ENCODE measurements at regions not wholly inside any gene's neighbourhood (a gene's known extent, or its start where the extent isn't known, plus 50 kb on each side); places are given as distances from the start of the nearest gene placed in this dataset.
"Not testable (repeated sequence)": the region's sequence is repeated elsewhere in the genome, so short reads cannot be mapped to it uniquely, and the experiment has no call there.

GRCh38 chr5:1575491-1575890 is 51.7 kb upstream of the LPCAT1 start:
- TF ChIP-seq POLR2A, CTCF (IDR thresholded peaks at IDR 0.05): not testable (repeated sequence)

Measured in heart left ventricle (tissue), 13 donors.